ENCODE measurements at regions not wholly inside any gene's neighbourhood (a gene's known extent, or its start where the extent isn't known, plus 50 kb on each side); places are given as distances from the start of the nearest gene placed in this dataset.

- no peak for TF ChIP-seq CTCF (conservative IDR thresholded peaks at IDR 0.05; ENCODE audit: low read depth in 2 of 2)
- no peak for TF ChIP-seq EZH2 (IDR thresholded peaks at IDR 0.05; ENCODE audit: low read depth, unreplicated experiment)
- TF ChIP-seq EZH2phosphoT487 (IDR thresholded peaks at IDR 0.05; ENCODE audit: unreplicated experiment): no peak
- no peak for TF ChIP-seq POLR2AphosphoS5 (IDR thresholded peaks at IDR 0.05; ENCODE audit: low read depth)
- TF ChIP-seq ZNF114 (CRISPR knock-in tag; IDR thresholded peaks at IDR 0.05): no peak
- no peak for TF ChIP-seq JUNB (IDR thresholded peaks at IDR 0.05; ENCODE audit: unreplicated experiment)
These were observed 417.4 kb downstream of the EFNB2 start for GRCh38 chr13:106118050-106118449.

All from GM23338 (cell line).